Stimulated activated naive CD8-positive, alpha-beta T cell treated with anti-CD3 and anti-CD28 coated beads, Interleukin-15, Interleukin-2, amounts not matched to agents 100 ng/mL and 50 ng/mL, for 24 hours (primary cell): ENCODE measurements at regions not wholly inside any gene's neighbourhood (a gene's known extent, or its start where the extent isn't known, plus 50 kb on each side); places are given as distances from the start of the nearest gene placed in this dataset.

Experiments
- H3K27ac Mint-ChIP-seq: one replicate; pipeline ENCODE4 v1.8.0; 2021; ENCODE audit warnings: mild to moderate bottlenecking, mixed read lengths
- H3K27me3 Mint-ChIP-seq: one replicate; pipeline ENCODE4 v1.8.0; 2021; ENCODE audit warnings: mixed read lengths
- H3K36me3 Mint-ChIP-seq: one replicate; pipeline ENCODE4 v1.8.0; 2021; ENCODE audit warnings: low read depth, mixed read lengths
- H3K4me1 Mint-ChIP-seq: one replicate; pipeline ENCODE4 v1.8.0; 2021; ENCODE audit warnings: low read depth, mixed read lengths
- H3K4me3 Mint-ChIP-seq: one replicate; pipeline ENCODE4 v1.8.0; 2021; ENCODE audit warnings: mild to moderate bottlenecking, mixed read lengths
- H3K9me3 Mint-ChIP-seq: one replicate; pipeline ENCODE4 v1.8.0; 2021; ENCODE audit warnings: mixed read lengths

GRCh38 chr18:61955644-61956043 is 62.8 kb upstream of the RNF152 start:
- no peaks in the 10 kb centered on the region for H3K36me3 Mint-ChIP-seq
- H3K27ac Mint-ChIP-seq: no peak overlapping the region
- no peak overlapping the region for H3K4me3 Mint-ChIP-seq
- H3K4me1 Mint-ChIP-seq: peaks cover 37% of the 10 kb centered on the region
- peaks cover 40% of the 10 kb centered on the region for H3K27me3 Mint-ChIP-seq
- no peaks in the 10 kb centered on the region for H3K9me3 Mint-ChIP-seq

GRCh38 chr18:61954096-61954746 is 61.4 kb upstream of the RNF152 start:
- H3K36me3 Mint-ChIP-seq: no peaks in the 10 kb centered on the region
- no peaks in the 10 kb centered on the region for H3K9me3 Mint-ChIP-seq

DNA sequence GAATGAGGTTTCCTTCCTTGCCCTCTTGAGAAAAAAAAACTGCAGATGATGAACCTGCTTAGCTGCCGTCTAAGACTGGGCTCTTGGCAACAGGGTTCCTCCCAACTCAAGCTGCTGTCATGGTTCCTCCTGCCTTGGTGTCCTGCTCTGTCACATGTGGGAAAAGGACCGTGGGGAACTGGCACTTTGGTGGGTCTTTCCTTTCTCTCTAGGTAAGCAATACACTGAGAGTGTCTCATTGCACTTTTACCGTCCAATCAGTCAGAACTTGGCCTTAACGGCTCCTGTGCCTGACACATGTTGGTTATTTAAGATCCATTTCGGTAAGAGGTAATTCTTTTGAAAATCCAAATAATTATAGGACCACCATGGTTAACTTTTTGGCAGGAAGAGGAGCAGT is 60.8 kb upstream of the RNF152 start:
- H3K4me3 Mint-ChIP-seq: no peak overlapping the region
- peaks cover 46% of the 10 kb centered on the region for H3K4me1 Mint-ChIP-seq
- no peak overlapping the region for H3K27ac Mint-ChIP-seq

More at GRCh38 chr18:61954096-61954746, 61.4 kb upstream of the RNF152 start:
- Mint-ChIP-seq H3K4me1 (peaks cover 41% of the 10 kb centered on the region), H3K27ac (no peak overlapping the region), H3K4me3 (no peak overlapping the region), H3K27me3 (peaks cover 47% of the 10 kb centered on the region)

GRCh38 chr18:61953161-61953560 is 60.4 kb upstream of the RNF152 start:
- H3K27me3 Mint-ChIP-seq: peaks cover 50% of the 10 kb centered on the region
- H3K4me3 Mint-ChIP-seq: no peak overlapping the region

More for the DNA sequence above, 60.8 kb upstream of the RNF152 start:
- Mint-ChIP-seq H3K27me3 (peaks cover 53% of the 10 kb centered on the region), H3K9me3 (no peaks in the 10 kb centered on the region), H3K36me3 (no peaks in the 10 kb centered on the region)

GRCh38 chr18:61951396-61951795 is 58.6 kb upstream of the RNF152 start:
- Mint-ChIP-seq H3K36me3 (no peaks in the 10 kb centered on the region), H3K4me1 (peaks cover 46% of the 10 kb centered on the region), H3K9me3 (no peaks in the 10 kb centered on the region), H3K4me3 (peak overlapping the region; percentile 19), H3K27ac (peak overlapping the region; percentile 84), H3K27me3 (peaks cover 60% of the 10 kb centered on the region)

More at GRCh38 chr18:61953161-61953560, 60.4 kb upstream of the RNF152 start:
- Mint-ChIP-seq H3K4me1 (peaks cover 46% of the 10 kb centered on the region), H3K27ac (no peak overlapping the region), H3K36me3 (no peaks in the 10 kb centered on the region), H3K9me3 (no peaks in the 10 kb centered on the region)

DNA sequence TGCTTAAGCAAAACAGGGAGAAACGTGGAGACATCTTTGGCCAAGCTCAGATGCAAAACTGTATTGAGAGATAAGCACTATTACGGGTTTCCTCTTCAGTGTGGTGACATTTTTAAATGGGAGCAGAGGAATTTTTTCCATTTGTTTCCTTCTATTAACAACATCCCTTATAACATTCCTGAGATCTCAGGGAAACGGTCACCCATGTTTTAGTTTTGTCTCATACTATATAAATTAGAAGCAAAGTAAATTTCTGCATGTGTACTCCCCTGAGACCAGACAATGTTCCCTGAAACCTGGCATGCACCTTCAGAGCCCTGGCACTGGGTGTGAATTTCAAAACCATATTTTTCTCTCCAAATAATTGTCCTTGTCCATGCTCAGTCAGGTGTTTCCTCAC is 57.6 kb upstream of the RNF152 start:
- Mint-ChIP-seq H3K27me3 (peaks cover 63% of the 10 kb centered on the region), H3K4me1 (peaks cover 46% of the 10 kb centered on the region), H3K4me3 (no peak overlapping the region), H3K27ac (no peak overlapping the region), H3K36me3 (no peaks in the 10 kb centered on the region), H3K9me3 (no peaks in the 10 kb centered on the region)

DNA sequence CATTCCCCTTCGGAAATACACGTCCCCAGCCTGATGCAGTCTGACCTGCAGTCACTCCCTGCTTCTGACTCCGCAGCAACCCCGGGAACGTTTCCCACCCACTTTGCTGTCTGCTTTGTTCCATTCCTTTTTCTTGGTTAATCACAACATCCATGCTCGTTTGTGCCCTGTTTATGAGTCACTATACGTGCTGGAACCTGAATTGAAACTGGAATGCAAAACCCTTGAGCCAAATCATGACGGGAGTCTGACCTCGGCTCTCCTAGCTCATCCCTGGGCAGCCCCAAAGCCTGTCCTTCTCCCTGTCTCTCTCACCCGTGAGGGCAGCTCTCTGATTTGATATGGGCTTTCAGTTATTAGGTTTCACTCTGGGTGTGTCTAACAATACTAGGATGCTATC is 57.1 kb upstream of the RNF152 start:
- H3K27me3 Mint-ChIP-seq: peaks cover 63% of the 10 kb centered on the region
- no peak overlapping the region for H3K4me3 Mint-ChIP-seq
- H3K36me3 Mint-ChIP-seq: no peaks in the 10 kb centered on the region
- no peak overlapping the region for H3K27ac Mint-ChIP-seq
- peaks cover 46% of the 10 kb centered on the region for H3K4me1 Mint-ChIP-seq
- no peaks in the 10 kb centered on the region for H3K9me3 Mint-ChIP-seq

DNA sequence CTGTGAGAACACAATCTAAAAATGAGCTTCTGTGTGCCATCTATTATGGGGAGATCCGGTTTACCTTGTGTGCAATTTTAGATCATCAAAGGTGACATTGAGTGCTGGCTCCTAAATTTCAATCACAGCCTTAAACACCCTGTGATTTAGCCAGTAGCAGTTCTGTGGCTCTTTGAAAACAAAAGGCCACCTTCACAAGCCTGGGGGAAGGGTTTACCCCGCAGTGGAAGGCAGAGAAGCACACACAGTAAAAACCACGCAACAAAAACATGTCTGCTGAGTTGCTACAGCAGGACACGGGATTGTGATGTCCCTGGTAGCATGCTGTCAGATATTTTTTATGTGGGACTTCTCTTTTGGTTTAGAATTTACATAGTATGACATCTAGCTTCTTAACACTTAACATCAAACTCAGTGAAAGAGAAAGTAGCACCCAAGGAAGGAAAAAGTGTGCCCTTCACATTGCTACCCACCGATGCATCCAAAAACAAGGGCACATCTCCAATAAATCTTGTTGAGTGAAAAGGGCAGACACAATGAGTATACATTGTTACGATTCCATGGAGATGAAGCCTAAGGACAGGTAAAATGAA is 56.1 kb upstream of the RNF152 start:
- Mint-ChIP-seq H3K36me3 (no peaks in the 10 kb centered on the region), H3K27me3 (peaks cover 57% of the 10 kb centered on the region), H3K4me1 (peaks cover 40% of the 10 kb centered on the region), H3K27ac (no peak overlapping the region), H3K4me3 (no peak overlapping the region), H3K9me3 (no peaks in the 10 kb centered on the region)

DNA sequence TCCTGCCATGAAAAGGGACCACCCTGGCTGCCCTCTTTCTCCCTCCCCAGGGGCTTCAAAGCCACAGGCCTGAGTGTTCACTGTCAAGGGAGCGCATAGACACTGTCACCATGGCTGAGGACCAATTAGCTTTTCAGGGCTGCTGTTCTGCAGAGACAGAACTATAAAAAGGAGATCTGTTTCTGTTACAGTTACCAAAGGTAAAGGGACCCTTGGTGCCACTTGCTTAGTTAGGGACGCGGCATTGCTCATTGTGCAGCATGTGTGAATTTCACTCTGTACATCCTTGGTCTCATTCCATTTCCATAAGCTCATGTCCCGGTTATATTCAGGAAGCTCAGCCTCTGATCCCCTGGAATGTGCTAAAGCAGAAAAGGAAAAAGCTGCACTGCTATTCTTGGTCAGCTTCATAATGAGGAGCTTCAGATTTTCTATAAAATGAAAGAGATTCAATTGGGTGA is 55.5 kb upstream of the RNF152 start:
- H3K4me3 Mint-ChIP-seq: no peak overlapping the region
- H3K9me3 Mint-ChIP-seq: no peaks in the 10 kb centered on the region
- peaks cover 52% of the 10 kb centered on the region for H3K27me3 Mint-ChIP-seq
- H3K27ac Mint-ChIP-seq: no peak overlapping the region
- no peaks in the 10 kb centered on the region for H3K36me3 Mint-ChIP-seq
- peaks cover 37% of the 10 kb centered on the region for H3K4me1 Mint-ChIP-seq

GRCh38 chr18:61946449-61946848 is 53.6 kb upstream of the RNF152 start:
- peaks cover 2% of the 10 kb centered on the region for H3K9me3 Mint-ChIP-seq
- no peak overlapping the region for H3K4me3 Mint-ChIP-seq
- peaks cover 51% of the 10 kb centered on the region for H3K27me3 Mint-ChIP-seq
- H3K4me1 Mint-ChIP-seq: peaks cover 32% of the 10 kb centered on the region
- no peaks in the 10 kb centered on the region for H3K36me3 Mint-ChIP-seq
- H3K27ac Mint-ChIP-seq: no peak overlapping the region

GRCh38 chr18:61943175-61943964 is 50.6 kb upstream of the RNF152 start:
- no peaks in the 10 kb centered on the region for H3K36me3 Mint-ChIP-seq
- H3K27ac Mint-ChIP-seq: no peak overlapping the region
- H3K9me3 Mint-ChIP-seq: peaks cover 9% of the 10 kb centered on the region
- peaks cover 27% of the 10 kb centered on the region for H3K27me3 Mint-ChIP-seq
- H3K4me1 Mint-ChIP-seq: peaks cover 19% of the 10 kb centered on the region
- no peak overlapping the region for H3K4me3 Mint-ChIP-seq
